ENCODE measurements at regions not wholly inside any gene's neighbourhood (a gene's known extent, or its start where the extent isn't known, plus 50 kb on each side); places are given as distances from the start of the nearest gene placed in this dataset.
"Not testable (repeated sequence)": the region's sequence is repeated elsewhere in the genome, so short reads cannot be mapped to it uniquely, and the experiment has no call there.

DNA sequence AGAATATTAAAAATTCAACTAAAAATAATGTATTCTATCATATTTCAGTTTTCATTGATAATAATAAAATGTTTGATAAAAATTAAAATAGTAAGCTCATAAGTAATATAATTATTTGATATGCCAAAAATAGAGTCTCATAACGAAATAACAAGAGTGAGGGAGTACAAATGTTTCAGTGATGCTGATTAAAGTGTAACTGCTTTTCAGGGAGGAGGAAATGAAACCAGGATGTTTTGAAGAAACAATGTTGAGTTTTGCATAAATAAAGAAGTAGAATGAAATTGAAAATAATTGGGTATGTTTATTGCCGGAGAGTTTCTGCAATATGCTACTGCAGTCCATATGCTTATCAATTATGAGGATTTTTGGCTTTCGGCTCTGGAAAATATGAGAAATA is 1159.8 kb upstream of the ADGRL2 start:
- H3K4me3 ChIP-seq (ENCODE audit: low read depth, low read length) = no peak overlapping the region
- DNase-seq (ENCODE audit: low read depth) = no peak

DNA sequence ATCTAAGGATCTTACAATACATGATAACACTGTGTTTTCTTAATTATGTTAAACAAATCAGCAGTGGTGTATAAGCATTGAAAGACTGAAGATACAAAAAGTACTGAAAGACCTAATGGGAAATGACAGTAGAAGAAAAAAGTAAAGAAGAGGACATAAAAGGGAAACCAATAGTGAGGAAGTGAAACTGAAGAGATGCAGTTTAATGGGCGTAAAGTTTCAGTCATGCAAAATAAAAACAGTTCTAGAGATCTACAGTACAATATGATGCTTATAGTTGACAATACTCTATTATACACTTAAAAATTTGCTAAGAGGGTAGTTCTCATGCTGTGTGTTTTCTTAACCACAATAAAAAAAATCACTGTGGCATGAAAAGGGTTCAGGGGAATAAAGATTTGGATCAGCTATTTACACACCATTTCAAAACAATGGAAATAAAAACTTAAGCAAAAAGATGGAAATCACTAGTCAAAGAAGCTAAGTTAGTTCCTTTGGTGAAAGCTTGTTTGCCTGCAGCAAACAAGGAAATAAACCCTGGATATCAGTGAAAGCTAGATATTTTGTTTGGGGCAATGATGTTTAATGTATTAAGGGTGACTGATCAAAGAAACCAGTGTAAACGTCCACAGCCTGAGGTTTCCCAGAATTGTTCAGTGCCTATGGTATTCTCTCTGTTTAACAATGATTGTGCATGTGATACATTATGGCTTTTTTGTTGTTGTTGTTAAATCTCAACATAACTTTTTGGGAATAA is 1160.8 kb upstream of the ADGRL2 start:
- no peak overlapping the region for H3K4me3 ChIP-seq (ENCODE audit: low read depth, low read length)
- no peak for DNase-seq (ENCODE audit: low read depth)

GRCh38 chr1:80633947-80634706 is 1166.6 kb upstream of the ADGRL2 start:
- DNase-seq (ENCODE audit: low read depth) = no peak
- no peak overlapping the region for H3K4me3 ChIP-seq (ENCODE audit: low read depth, low read length)

DNA sequence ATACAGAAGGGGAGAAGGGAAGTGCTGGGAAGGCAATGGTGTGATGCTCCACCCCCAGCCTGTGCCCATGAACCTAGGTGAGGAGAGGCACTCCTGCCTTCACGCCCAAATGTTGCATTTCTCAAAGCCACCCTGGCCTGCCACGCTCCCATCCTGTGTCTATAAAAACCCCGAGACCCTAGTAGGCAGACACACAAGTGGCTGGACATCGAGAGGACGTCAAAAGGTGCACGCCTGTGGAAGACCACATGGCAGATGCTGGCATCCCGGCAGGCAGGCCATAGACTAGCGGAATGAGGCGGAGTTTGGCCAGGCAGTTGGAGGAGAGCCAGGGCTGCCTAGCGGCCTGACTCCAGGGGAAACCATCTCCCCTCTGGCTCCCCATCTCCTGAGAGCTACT is 1168.5 kb upstream of the ADGRL2 start:
- no peak for DNase-seq (ENCODE audit: low read depth)
- H3K4me3 ChIP-seq (ENCODE audit: low read depth, low read length) = no peak overlapping the region

DNA sequence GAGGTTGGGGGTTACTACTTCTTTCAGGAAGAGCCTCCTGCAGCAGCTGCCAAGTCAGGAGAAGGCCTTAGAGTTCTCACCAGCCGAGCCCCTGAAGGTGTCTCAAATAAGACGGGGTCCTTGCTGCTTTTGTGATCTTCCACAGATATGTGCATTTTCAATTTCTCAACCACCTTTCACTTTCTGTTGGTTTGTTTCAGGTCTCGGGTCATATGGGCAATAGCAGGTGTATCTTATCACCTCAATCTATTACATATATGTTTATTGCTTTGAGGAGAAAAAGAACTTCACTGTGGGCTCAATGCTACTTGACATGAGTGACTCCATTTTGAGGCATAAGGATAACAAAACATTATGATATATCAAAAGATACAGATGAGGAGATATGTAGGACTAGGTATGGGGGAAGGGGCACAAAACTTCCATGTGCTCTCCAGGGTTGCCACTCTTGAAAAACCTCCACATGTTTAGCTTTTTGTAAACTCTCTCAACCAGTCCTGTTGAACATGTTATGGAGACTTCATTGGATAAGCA is 1171.4 kb upstream of the ADGRL2 start:
- DNase-seq (ENCODE audit: low read depth) = no peak
- no peak overlapping the region for H3K4me3 ChIP-seq (ENCODE audit: low read depth, low read length)

- DNase-seq (ENCODE audit: low read depth) = no peak
- no peak overlapping the region for H3K4me3 ChIP-seq (ENCODE audit: low read depth, low read length)
Observed at GRCh38 chr1:80624682-80625081, 1176.1 kb upstream of the ADGRL2 start.

DNA sequence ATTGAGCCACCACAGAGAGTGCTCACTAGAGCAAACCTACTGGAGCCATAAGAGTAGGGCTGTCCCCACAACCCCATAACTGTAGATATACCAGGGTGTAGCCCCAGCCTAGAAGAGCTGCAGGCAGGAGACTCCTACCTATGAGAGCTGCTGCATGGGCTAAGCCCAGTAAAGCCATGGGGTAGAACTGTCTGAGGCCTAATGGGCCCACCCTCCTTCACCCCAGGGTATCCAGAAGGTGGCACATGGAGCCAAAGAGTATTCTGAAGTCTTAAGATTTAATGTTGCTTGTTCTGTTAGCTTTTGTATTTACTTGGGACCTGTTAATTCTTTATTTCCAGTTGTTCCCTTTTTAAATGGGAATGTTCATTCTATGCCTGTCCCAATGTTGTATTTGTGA is 1193.7 kb upstream of the ADGRL2 start:
- DNase-seq (ENCODE audit: low read depth) = no peak
- no peak overlapping the region for H3K4me3 ChIP-seq (ENCODE audit: low read depth, low read length)

DNA sequence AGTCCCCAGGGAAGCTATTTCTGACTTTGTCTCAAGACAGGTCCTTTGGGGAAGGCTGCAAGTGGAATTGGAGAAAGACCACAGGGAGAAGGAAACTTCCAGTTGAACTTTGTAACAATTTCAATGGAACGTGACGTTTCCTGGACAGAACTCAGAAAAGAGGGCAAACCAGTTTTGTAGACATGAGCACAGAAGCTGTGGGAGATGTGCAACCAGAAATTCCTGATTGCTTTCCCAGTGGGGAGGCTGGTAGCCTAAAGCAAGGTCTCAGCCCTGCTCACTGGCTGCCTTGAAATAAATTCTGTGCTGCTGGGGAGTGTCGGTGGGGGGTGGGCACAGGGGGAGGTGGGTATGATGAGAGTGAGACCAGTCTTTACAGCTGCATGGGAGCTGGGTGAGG is 1206.7 kb upstream of the ADGRL2 start:
- DNase-seq (ENCODE audit: low read depth) = no peak
- no peak overlapping the region for H3K4me3 ChIP-seq (ENCODE audit: low read depth, low read length)

DNA sequence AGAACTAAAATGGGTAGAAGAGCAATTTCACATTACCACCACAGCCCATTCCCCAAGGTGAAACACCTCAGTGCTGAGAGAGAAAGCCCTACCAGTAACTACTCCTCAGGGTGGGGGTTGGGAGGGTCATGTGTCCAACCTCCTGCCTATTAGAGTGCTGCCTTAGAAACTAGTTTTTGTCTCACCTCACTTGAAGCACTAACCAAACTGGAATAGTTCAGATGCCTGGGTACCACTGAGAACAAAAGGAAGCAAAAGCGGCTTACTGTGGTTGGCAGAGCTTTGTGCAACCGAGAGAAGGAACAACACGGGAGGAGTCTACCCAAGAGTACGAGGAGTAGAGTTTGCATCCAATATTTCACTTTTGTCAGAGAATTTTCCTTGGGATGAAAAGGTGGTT is 1207.5 kb upstream of the ADGRL2 start:
- DNase-seq (ENCODE audit: low read depth) = no peak
- H3K4me3 ChIP-seq (ENCODE audit: low read depth, low read length) = no peak overlapping the region

- peak; percentile 2 for DNase-seq (ENCODE audit: low read depth)
- no peak overlapping the region for H3K4me3 ChIP-seq (ENCODE audit: low read depth, low read length)
Observed at GRCh38 chr1:80582980-80583379, 1217.8 kb upstream of the ADGRL2 start.

GRCh38 chr1:80579055-80579454 is 1221.7 kb upstream of the ADGRL2 start:
- no peak overlapping the region for H3K4me3 ChIP-seq (ENCODE audit: low read depth, low read length)
- DNase-seq (ENCODE audit: low read depth) = no peak

DNA sequence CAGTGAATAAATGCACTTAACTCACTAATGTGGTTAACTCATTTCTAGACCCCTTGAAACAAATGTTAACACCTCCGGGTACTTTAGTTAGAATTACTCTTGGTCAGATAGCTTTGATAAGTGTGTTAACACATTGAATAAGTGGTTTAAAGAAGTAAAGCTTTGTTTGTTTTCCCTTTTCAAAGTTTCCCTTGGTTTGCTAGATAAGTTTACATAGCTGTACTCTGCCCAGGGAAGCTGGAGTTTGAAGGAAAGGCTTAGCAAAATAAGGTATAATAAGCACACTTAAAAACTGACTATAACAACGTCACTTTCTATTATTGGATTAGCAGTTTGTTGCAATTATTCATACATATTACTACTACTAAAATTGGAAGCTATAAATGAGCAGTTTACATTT is 1233.9 kb upstream of the ADGRL2 start:
- no peak for DNase-seq (ENCODE audit: low read depth)
- H3K4me3 ChIP-seq (ENCODE audit: low read depth, low read length) = no peak overlapping the region

GRCh38 chr1:80566123-80566522 is 1234.6 kb upstream of the ADGRL2 start:
- no peak for DNase-seq (ENCODE audit: low read depth)
- H3K4me3 ChIP-seq (ENCODE audit: low read depth, low read length) = no peak overlapping the region

- no peak overlapping the region for H3K4me3 ChIP-seq (ENCODE audit: low read depth, low read length)
- no peak for DNase-seq (ENCODE audit: low read depth)
Observed at GRCh38 chr1:80565406-80565805, 1235.3 kb upstream of the ADGRL2 start.

DNA sequence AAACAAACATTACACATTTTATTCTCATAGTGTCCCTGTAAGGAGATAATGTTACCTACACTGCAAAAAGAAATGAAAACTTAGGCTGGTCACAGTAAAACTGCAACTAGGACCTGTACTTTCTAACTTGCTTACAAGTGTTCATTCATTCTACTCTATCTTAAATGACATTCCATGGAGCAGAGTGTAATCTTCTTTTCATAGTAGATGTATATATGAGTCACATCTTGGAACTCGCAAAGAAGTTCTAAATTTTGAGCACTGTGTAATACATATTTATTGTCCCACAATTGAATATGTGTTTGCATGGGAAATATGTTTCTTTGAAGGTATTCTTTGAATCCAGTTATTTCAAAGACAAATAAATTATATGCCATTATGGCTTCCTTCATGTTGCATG is 1258.5 kb upstream of the ADGRL2 start:
- H3K4me3 ChIP-seq (ENCODE audit: low read depth, low read length) = no peak overlapping the region
- no peak for DNase-seq (ENCODE audit: low read depth)

DNA sequence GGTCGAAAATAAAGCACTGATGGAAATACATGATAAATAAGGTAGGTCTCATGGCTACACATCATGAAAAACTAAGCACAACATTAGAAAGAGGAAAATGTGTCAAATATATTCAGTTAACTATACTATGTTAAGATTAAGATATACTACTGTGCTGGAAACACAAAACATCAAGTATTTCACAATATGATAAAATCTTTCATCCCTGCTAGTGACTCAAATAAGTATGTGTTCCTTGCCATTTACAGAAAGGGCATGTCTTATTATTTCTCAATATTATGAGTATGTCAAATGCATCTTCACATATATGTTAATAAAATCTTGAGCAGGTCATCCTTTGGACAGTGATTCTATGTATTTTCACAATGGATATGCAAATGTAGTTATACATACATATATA is 1260.1 kb upstream of the ADGRL2 start:
- H3K4me3 ChIP-seq (ENCODE audit: low read depth, low read length) = no peak overlapping the region
- no peak for DNase-seq (ENCODE audit: low read depth)

DNA sequence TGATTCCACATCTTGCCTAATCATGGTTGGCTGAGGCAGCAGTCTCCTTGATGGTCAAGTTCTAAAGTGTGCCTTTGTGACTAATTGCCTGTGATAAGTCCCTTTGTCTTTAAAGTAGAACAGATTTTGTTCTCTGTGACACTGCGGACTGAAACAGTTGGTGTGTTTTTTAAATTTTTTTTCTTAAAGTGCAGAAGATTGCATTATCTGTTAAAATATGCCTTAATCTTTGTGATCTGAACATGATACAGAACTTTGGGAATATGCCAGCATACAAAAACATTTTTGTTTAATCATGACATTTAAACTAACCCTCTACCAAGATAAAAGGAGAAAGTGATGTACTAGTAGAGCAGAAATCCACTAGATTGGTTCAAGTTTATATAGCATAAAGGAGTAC is 1260.6 kb upstream of the ADGRL2 start:
- no peak overlapping the region for H3K4me3 ChIP-seq (ENCODE audit: low read depth, low read length)
- DNase-seq (ENCODE audit: low read depth) = no peak

DNA sequence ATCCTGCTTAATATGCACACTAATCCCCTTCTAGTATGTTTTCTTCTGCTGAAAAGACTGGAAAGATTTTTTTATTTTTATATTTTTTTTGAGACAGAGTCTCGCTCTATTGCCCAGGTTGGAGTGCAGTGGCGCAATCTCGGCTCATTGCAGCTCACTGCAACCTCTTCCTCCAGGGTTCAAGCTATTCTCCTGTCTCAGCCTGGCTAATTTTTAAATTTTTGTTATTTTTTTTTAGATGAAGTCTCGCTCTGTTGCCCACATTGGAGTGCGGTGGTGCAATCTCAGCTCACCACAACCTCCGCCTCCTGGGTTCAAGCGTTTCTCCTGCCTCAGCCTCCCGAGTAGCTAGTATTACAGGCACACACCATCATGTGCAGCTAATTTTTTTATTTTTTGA is 1261.4 kb upstream of the ADGRL2 start:
- not testable (repeated sequence) for H3K4me3 ChIP-seq (ENCODE audit: low read depth, low read length); DNase-seq (ENCODE audit: low read depth)

GRCh38 chr1:80536461-80536860 is 1264.3 kb upstream of the ADGRL2 start:
- DNase-seq (ENCODE audit: low read depth) = no peak

DNA sequence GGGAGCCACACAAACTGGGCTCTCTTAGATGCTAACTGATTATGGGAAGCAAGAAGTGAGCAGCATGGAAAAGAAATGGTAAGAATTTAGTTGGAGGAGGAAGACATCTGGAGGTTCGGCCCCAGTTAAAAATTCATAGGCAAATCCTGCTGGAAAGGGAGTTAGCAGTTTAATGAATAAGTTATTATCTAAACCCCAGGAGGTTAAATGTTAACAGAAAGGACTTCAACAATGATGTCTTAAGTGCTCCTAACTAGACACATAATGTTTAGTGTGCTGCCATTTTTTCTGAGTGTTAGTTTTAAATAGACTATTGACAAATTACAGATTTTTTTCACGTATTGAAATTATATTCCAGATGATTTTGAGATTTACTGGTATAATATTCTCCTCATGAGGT is 1265.3 kb upstream of the ADGRL2 start:
- DNase-seq (ENCODE audit: low read depth) = no peak

More at GRCh38 chr1:80536461-80536860, 1264.3 kb upstream of the ADGRL2 start:
- H3K4me3 ChIP-seq (ENCODE audit: low read depth, low read length) = no peak overlapping the region

More for the DNA sequence above, 1265.3 kb upstream of the ADGRL2 start:
- H3K4me3 ChIP-seq (ENCODE audit: low read depth, low read length) = no peak overlapping the region

Measured in skeletal muscle cell (primary cell).